Natural killer cell (primary cell): ENCODE measurements at regions not wholly inside any gene's neighbourhood (a gene's known extent, or its start where the extent isn't known, plus 50 kb on each side); places are given as distances from the start of the nearest gene placed in this dataset.

Experiments
- ATAC-seq, 3 donors: fragments of 150-1000 bp in 2 of 3; fragments of 200-7000 bp in 1 of 3; cut with Tn5 transposase; 1 replicate in 1 of 3; 2 replicates in 2 of 3; pipeline ENCODE4 v1.10.0; 2021; ENCODE audit warnings: mild to moderate bottlenecking in 2 of 3, moderate library complexity in 2 of 3
- DNase-seq, 2 donors: peaks; one replicate each; pipeline versions ENCODE4 v3.0.0 to v3.0.0-alpha.2; 2013 to 2021; ENCODE audit warnings: mixed read lengths in 1 of 2
- H3K27ac ChIP-seq: one replicate; pipeline ENCODE4 v1.5.1; 2013; ENCODE audit warnings: mild to moderate bottlenecking, low read length
- H3K27me3 ChIP-seq: one replicate; pipeline ENCODE4 v1.6.1; 2013; ENCODE audit warnings: low read length; ENCODE audit not compliant: control insufficient read depth, insufficient read depth
- H3K36me3 ChIP-seq: one replicate; pipeline ENCODE4 v1.6.1; 2013; ENCODE audit warnings: low read length; ENCODE audit not compliant: control insufficient read depth, insufficient read depth
- H3K4me1 ChIP-seq: one replicate; pipeline ENCODE4 v1.6.1; 2013; ENCODE audit warnings: low read length; ENCODE audit not compliant: control insufficient read depth, insufficient read depth
- H3K4me3 ChIP-seq: one replicate; pipeline ENCODE4 v1.5.1; 2013; ENCODE audit warnings: low read length
- H3K9me3 ChIP-seq: one replicate; pipeline ENCODE4 v1.6.1; 2013; ENCODE audit warnings: low read length; ENCODE audit not compliant: control insufficient read depth, insufficient read depth
- H3K27ac Mint-ChIP-seq, 2 donors: one replicate each; pipeline ENCODE4 v1.8.0; 2022; ENCODE audit warnings: mild to moderate bottlenecking in 2 of 2, mixed read lengths in 2 of 2, moderate library complexity in 1 of 2
- H3K27me3 Mint-ChIP-seq, 2 donors: one replicate each; pipeline ENCODE4 v1.8.0; 2022; ENCODE audit warnings: low read depth in 2 of 2, mixed read lengths in 2 of 2
- H3K36me3 Mint-ChIP-seq: one replicate; pipeline ENCODE4 v1.8.0; 2022; ENCODE audit warnings: mixed read lengths
- H3K4me1 Mint-ChIP-seq, 2 donors: one replicate each; pipeline ENCODE4 v1.8.0; 2022; ENCODE audit warnings: mixed read lengths in 2 of 2
- H3K4me3 Mint-ChIP-seq: one replicate; pipeline ENCODE4 v1.8.0; 2022; ENCODE audit warnings: mild to moderate bottlenecking, moderate library complexity, mixed read lengths
- H3K9me3 Mint-ChIP-seq, 2 donors: one replicate each; pipeline ENCODE4 v1.8.0; 2022; ENCODE audit warnings: mixed read lengths in 2 of 2
- CTCF ChIP-seq: fragments of 200-600 bp; IDR thresholded peaks from one replicate; pipeline ENCODE4 v1.8.0; 2022; ENCODE audit warnings: antibody characterized with exemption
- WGBS: methylation state at CpG from one replicate; pipeline ENCODE4 v1.1.7; 2013; ENCODE audit warnings: missing lambda C conversion rate; ENCODE audit not compliant: insufficient coverage; 5-methylcytosine and 5-hydroxymethylcytosine counted together
- intact Hi-C: fragments of 100-400 bp; cut with micrococcal nuclease; formaldehyde crosslinking; loops from one replicate; pipeline ENCODE4 v1.14.2; 2022

GRCh38 chr15:95970326-95970725 lies 360.2 kb upstream of the NR2F2 start:
- no peak for ATAC-seq
- 84% methylated on average over 3 of the region's 3 CpGs for WGBS
- intact Hi-C loops, result no loop called here

GRCh38 chr15:95972041-95972553 lies 358.4 kb upstream of the NR2F2 start:
- Histone ChIP-seq H3K27me3 (no peaks in the 10 kb centered on the region), H3K27ac (no peak overlapping the region), H3K4me3 (no peak overlapping the region), H3K4me1 (no peaks in the 10 kb centered on the region), H3K9me3 (no peaks in the 10 kb centered on the region), H3K36me3 (no peaks in the 10 kb centered on the region)
- H3K4me1 Mint-ChIP-seq, result peaks cover 9 to 19% of the 10 kb centered on the region in 2 donors
- TF ChIP-seq CTCF, result no peak
- peaks cover 22 to 31% of the 10 kb centered on the region in 2 donors for H3K27me3 Mint-ChIP-seq
- intact Hi-C loops, result no loop called here
- 50% methylated on average over 6 of the region's 6 CpGs for WGBS
- no peak overlapping the region for H3K4me3 Mint-ChIP-seq
- DNase-seq (no peak), ATAC-seq (no peak)
- no peaks in the 10 kb centered on the region for H3K36me3 Mint-ChIP-seq
- H3K27ac Mint-ChIP-seq, result no peak overlapping the region
- H3K9me3 Mint-ChIP-seq, result peaks cover 0 to 2% of the 10 kb centered on the region in 2 donors

More at GRCh38 chr15:95970326-95970725, 360.2 kb upstream of the NR2F2 start:
- H3K9me3 ChIP-seq, result no peaks in the 10 kb centered on the region
- no peak overlapping the region for H3K4me3 ChIP-seq
- no peaks in the 10 kb centered on the region for H3K36me3 Mint-ChIP-seq
- H3K36me3 ChIP-seq, result no peaks in the 10 kb centered on the region
- peaks cover 9 to 19% of the 10 kb centered on the region in 2 donors for H3K4me1 Mint-ChIP-seq
- TF ChIP-seq CTCF, result no peak
- H3K27ac Mint-ChIP-seq, result no peak overlapping the region
- peaks cover 18 to 31% of the 10 kb centered on the region in 2 donors for H3K27me3 Mint-ChIP-seq
- H3K4me3 Mint-ChIP-seq, result no peak overlapping the region
- no peaks in the 10 kb centered on the region for H3K27me3 ChIP-seq
- DNase-seq, result no peak
- H3K27ac ChIP-seq, result no peak overlapping the region
- no peaks in the 10 kb centered on the region for H3K4me1 ChIP-seq
- H3K9me3 Mint-ChIP-seq, result no peaks in the 10 kb centered on the region

- intact Hi-C loops, result no loop called here
- no peak for DNase-seq
- peaks cover 9 to 19% of the 10 kb centered on the region in 2 donors for H3K4me1 Mint-ChIP-seq
Observed at GRCh38 chr15:95972812-95973211, 357.7 kb upstream of the NR2F2 start.

More at GRCh38 chr15:95972812-95973211, 357.7 kb upstream of the NR2F2 start:
- H3K9me3 Mint-ChIP-seq, result peaks cover 0 to 2% of the 10 kb centered on the region in 2 donors
- no peak for ATAC-seq
- no peak for TF ChIP-seq CTCF
- no peak overlapping the region for H3K27ac Mint-ChIP-seq
- no peaks in the 10 kb centered on the region for H3K27me3 ChIP-seq
- H3K4me3 Mint-ChIP-seq, result no peak overlapping the region
- H3K4me1 ChIP-seq, result no peaks in the 10 kb centered on the region
- H3K9me3 ChIP-seq, result no peaks in the 10 kb centered on the region
- H3K27me3 Mint-ChIP-seq, result peaks cover 22 to 31% of the 10 kb centered on the region in 2 donors
- H3K36me3 Mint-ChIP-seq, result no peaks in the 10 kb centered on the region
- 95% methylated on average over 4 of the region's 4 CpGs for WGBS
- H3K36me3 ChIP-seq, result no peaks in the 10 kb centered on the region
- H3K27ac ChIP-seq, result no peak overlapping the region
- H3K4me3 ChIP-seq, result no peak overlapping the region
